PC-3 (cell line): ENCODE measurements at regions not wholly inside any gene's neighbourhood (a gene's known extent, or its start where the extent isn't known, plus 50 kb on each side); places are given as distances from the start of the nearest gene placed in this dataset.
A peak's percentile ranks its signal among the peaks of the same experiment; 100 is the strongest.

Experiments used
- ATAC-seq: fragments of 200-7000 bp; cut with Tn5 transposase; 2 replicates; pipeline ENCODE4 v1.9.1; 2020; ENCODE audit warnings: mild to moderate bottlenecking, moderate library complexity
- BruUV-seq: library from RNA; stranded (reverse); fragments of 400-500 nt; replicated peaks from 2 replicates; lab custom pipeline; 2021; lab: Mats Ljungman, UMichigan
- CTCF ChIA-PET: fragments of 300-600 bp; sonication (Branson Sonifier 250); formaldehyde crosslinking; loops from one replicate; lab custom pipeline; 2022; ENCODE audit warnings: antibody characterized with exemption; lab: Charles Lee
- POLR2A ChIA-PET: fragments of 300-600 bp; sonication (Branson Sonifier 250); formaldehyde crosslinking; loops from one replicate; lab custom pipeline; 2022; ENCODE audit warnings: antibody characterized with exemption; ENCODE audit not compliant: unreplicated experiment; lab: Charles Lee
- DNase-seq: peaks from one replicate; pipeline ENCODE4 v3.0.0-alpha.2; 2015
- H2AFZ ChIP-seq: fragments of 300-600 bp; sonication (generic); 2 replicates; pipeline ENCODE4 v1.6.0; 2016; ENCODE audit warnings: antibody characterized with exemption, low read length
- H3F3A ChIP-seq: fragments of 300-600 bp; sonication (generic); one replicate; pipeline ENCODE4 v1.6.0; 2017; ENCODE audit warnings: antibody characterized with exemption, low read length, control low read depth, mild to moderate bottlenecking; ENCODE audit not compliant: unreplicated experiment
- H3K27ac ChIP-seq: fragments of 300-600 bp; sonication (generic); 2 replicates; pipeline ENCODE4 v1.5.1; 2016; ENCODE audit warnings: mild to moderate bottlenecking, low read length
- H3K27me3 ChIP-seq: fragments of 300-600 bp; sonication (generic); 2 replicates; pipeline ENCODE4 v1.6.1; 2016; ENCODE audit warnings: low read length, mixed read lengths
- H3K36me3 ChIP-seq: fragments of 300-600 bp; sonication (generic); 2 replicates; pipeline ENCODE4 v1.6.1; 2016; ENCODE audit warnings: low read depth, mixed run types, low read length, mixed read lengths
- H3K4me1 ChIP-seq: fragments of 300-600 bp; sonication (generic); 2 replicates; pipeline ENCODE4 v1.5.1; 2016; ENCODE audit warnings: low read length; ENCODE audit not compliant: insufficient read depth
- H3K4me2 ChIP-seq: fragments of 300-600 bp; sonication (generic); 2 replicates; pipeline ENCODE4 v1.6.0; 2016; ENCODE audit warnings: low read length
- H3K4me3 ChIP-seq: fragments of 300-600 bp; sonication (generic); 2 replicates; pipeline ENCODE4 v1.5.1; 2016; ENCODE audit warnings: mild to moderate bottlenecking, low read length, mixed read lengths
- H3K79me2 ChIP-seq: fragments of 300-600 bp; sonication (generic); 2 replicates; pipeline ENCODE4 v1.6.1; 2017; ENCODE audit warnings: low read length, mixed read lengths
- H3K9ac ChIP-seq: fragments of 300-600 bp; sonication (generic); 2 replicates; pipeline ENCODE4 v1.6.0; 2016; ENCODE audit warnings: mild to moderate bottlenecking, low read length
- H3K9me2 ChIP-seq: fragments of 300-600 bp; sonication (generic); replicated peaks from 2 replicates; pipeline ENCODE4 v1.6.1; 2016; ENCODE audit warnings: mixed run types, low read length, mixed read lengths
- H3K9me3 ChIP-seq: fragments of 300-600 bp; sonication (generic); 2 replicates; pipeline ENCODE4 v1.6.1; 2016; ENCODE audit warnings: low read length, mixed read lengths
- H4K20me1 ChIP-seq: fragments of 300-600 bp; sonication (generic); 2 replicates; pipeline ENCODE4 v1.6.1; 2016; ENCODE audit warnings: low read length, mixed read lengths
- EZH2 ChIP-seq: fragments of 300-600 bp; sonication (generic); IDR thresholded peaks from one replicate; pipeline ENCODE4 v1.6.1; 2017; ENCODE audit warnings: antibody characterized with exemption, mild to moderate bottlenecking, low read length; ENCODE audit not compliant: unreplicated experiment
- EZH2phosphoT487 ChIP-seq: fragments of 300-600 bp; sonication (generic); IDR thresholded peaks from 2 replicates; pipeline ENCODE4 v1.6.1; 2018; ENCODE audit warnings: mild to moderate bottlenecking, antibody characterized with exemption, low read length, borderline replicate concordance
- intact Hi-C: fragments of 100-400 bp; cut with micrococcal nuclease; formaldehyde crosslinking; loops from 2 replicates; pipeline ENCODE4 v1.9.0; 2023
- TF ChIP-seq, protein P1 (sequence below): fragments of 300-600 bp; sonication (generic); conservative IDR thresholded peaks from 2 replicates; pipeline ENCODE4 v1.5.1; 2017; ENCODE audit warnings: antibody characterized with exemption, low read depth, mild to moderate bottlenecking, low read length

- Histone ChIP-seq H3K9me3 (no peaks in the 10 kb centered on the region), H3F3A (no peaks in the 10 kb centered on the region), H3K27ac (no peak overlapping the region), H3K36me3 (no peaks in the 10 kb centered on the region), H3K4me1 (peaks cover 3% of the 10 kb centered on the region; the same call in 1 of the 2 replicates), H3K4me2 (no peak overlapping the region), H4K20me1 (no peaks in the 10 kb centered on the region), H3K9ac (no peak overlapping the region), H3K4me3 (no peak overlapping the region), H3K79me2 (no peaks in the 10 kb centered on the region), H3K27me3 (no peaks in the 10 kb centered on the region), H2AFZ (no peak overlapping the region), H3K9me2 (no peaks in the 10 kb centered on the region)
- ChIA-PET POLR2A (no interaction called here), CTCF (no interaction called here)
- no peak for DNase-seq
- intact Hi-C loops, result no loop called here
- ATAC-seq, result no peak
- no TSS peak for BruUV-seq
- TF ChIP-seq EZH2phosphoT487 (no peak), EZH2 (no peak)
- TF ChIP-seq, protein P1, sequence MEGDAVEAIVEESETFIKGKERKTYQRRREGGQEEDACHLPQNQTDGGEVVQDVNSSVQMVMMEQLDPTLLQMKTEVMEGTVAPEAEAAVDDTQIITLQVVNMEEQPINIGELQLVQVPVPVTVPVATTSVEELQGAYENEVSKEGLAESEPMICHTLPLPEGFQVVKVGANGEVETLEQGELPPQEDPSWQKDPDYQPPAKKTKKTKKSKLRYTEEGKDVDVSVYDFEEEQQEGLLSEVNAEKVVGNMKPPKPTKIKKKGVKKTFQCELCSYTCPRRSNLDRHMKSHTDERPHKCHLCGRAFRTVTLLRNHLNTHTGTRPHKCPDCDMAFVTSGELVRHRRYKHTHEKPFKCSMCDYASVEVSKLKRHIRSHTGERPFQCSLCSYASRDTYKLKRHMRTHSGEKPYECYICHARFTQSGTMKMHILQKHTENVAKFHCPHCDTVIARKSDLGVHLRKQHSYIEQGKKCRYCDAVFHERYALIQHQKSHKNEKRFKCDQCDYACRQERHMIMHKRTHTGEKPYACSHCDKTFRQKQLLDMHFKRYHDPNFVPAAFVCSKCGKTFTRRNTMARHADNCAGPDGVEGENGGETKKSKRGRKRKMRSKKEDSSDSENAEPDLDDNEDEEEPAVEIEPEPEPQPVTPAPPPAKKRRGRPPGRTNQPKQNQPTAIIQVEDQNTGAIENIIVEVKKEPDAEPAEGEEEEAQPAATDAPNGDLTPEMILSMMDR, result no peak
These were observed 571.8 kb upstream of the CDH18 start for GRCh38 chr5:20559845-20560244.

DNA sequence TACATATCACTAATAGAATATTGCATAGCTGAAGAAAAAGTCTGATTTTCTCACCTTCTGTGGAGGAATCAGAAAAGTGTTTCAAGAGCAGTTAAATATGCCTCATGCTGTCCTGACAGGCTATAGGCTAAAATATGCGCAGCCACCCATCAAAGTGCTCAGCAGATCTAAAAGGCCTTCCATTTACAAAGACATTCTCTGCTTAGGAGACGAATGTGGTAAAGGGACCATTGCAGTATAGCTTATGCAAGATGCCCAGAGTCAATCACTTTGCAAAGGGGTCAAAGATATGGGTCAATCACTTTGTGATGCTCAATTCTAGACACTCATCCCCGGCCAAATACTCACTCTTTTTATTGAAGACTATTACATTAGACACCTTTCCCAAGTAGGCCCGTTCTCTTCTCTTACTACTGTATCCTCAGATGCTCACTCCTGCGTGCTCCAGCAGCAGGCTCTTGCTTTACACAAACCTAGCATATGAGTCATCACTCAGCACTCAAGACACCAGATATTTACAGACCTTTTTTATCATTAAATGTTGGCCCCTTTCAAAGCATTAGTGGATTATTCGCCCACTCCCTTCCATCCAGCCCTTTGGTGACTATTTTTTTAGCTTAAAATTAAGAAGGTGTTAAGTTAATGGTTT is 568.2 kb upstream of the CDH18 start:
- Histone ChIP-seq H3K36me3 (no peaks in the 10 kb centered on the region), H3F3A (no peaks in the 10 kb centered on the region), H2AFZ (no peak overlapping the region), H3K9me2 (no peaks in the 10 kb centered on the region), H3K27ac (no peak overlapping the region), H3K27me3 (no peaks in the 10 kb centered on the region), H3K79me2 (no peaks in the 10 kb centered on the region), H3K4me2 (no peak overlapping the region), H3K9me3 (no peaks in the 10 kb centered on the region), H3K4me3 (no peak overlapping the region), H3K4me1 (peaks cover 3% of the 10 kb centered on the region; the same call in 1 of the 2 replicates), H4K20me1 (no peaks in the 10 kb centered on the region), H3K9ac (no peak overlapping the region)
- ChIA-PET CTCF (no interaction called here), POLR2A (no interaction called here)
- TF ChIP-seq EZH2, result no peak
- ATAC-seq, result peak; percentile 83
- DNase-seq, result peak; percentile 45
- intact Hi-C loops, result no loop called here
- no TSS peak for BruUV-seq

GRCh38 chr5:20555034-20555433 is 567.0 kb upstream of the CDH18 start:
- TF ChIP-seq EZH2, result no peak
- TF ChIP-seq, protein P1, result peak; percentile 49
- H3K27ac ChIP-seq, result no peak overlapping the region
- H3K79me2 ChIP-seq, result no peaks in the 10 kb centered on the region
- POLR2A ChIA-PET, result no interaction called here
- H3K36me3 ChIP-seq, result no peaks in the 10 kb centered on the region
- no peaks in the 10 kb centered on the region for H3F3A ChIP-seq
- ATAC-seq (no peak), DNase-seq (peak; percentile 25)
- H3K4me3 ChIP-seq, result no peak overlapping the region
- H3K9ac ChIP-seq, result no peak overlapping the region
- H2AFZ ChIP-seq, result no peak overlapping the region
- no peak overlapping the region for H3K4me2 ChIP-seq
- H3K9me2 ChIP-seq, result no peaks in the 10 kb centered on the region
- H3K27me3 ChIP-seq, result no peaks in the 10 kb centered on the region
- peaks cover 3% of the 10 kb centered on the region; the same call in 1 of the 2 replicates for H3K4me1 ChIP-seq
- CTCF ChIA-PET, result interaction anchor here (0.6 kb wide), 1 partner anchor 759 kb away, joined by 4 read pairs; no protein-coding TSS in a partner anchor
- H4K20me1 ChIP-seq, result no peaks in the 10 kb centered on the region
- intact Hi-C loops, result no loop called here
- H3K9me3 ChIP-seq, result no peaks in the 10 kb centered on the region
- BruUV-seq, result no TSS peak
